SK-N-SH treated with all-trans-retinoic acid at 6 μM for 48 hours (cell line): ENCODE measurements at regions not wholly inside any gene's neighbourhood (a gene's known extent, or its start where the extent isn't known, plus 50 kb on each side); places are given as distances from the start of the nearest gene placed in this dataset.

Experiments used
- BACH2 ChIP-seq: fragments of 250-450 bp; sonication (Bioruptor Pico); IDR thresholded peaks from 2 replicates; pipeline ENCODE4 v1.9.0; 2021; ENCODE audit warnings: mild to moderate bottlenecking, borderline replicate concordance
- ESRRG ChIP-seq: fragments of 250-450 bp; sonication (Bioruptor Pico); IDR thresholded peaks from 2 replicates; pipeline ENCODE4 v1.6.1; 2021; ENCODE audit warnings: mild to moderate bottlenecking
- ISL1 ChIP-seq: fragments of 250-450 bp; sonication (Bioruptor Pico); IDR thresholded peaks from 2 replicates; pipeline ENCODE4 v2.1.2; 2022; ENCODE audit warnings: mild to moderate bottlenecking, moderate library complexity
- TOX ChIP-seq: fragments of 250-450 bp; sonication (Bioruptor Pico); IDR thresholded peaks from 2 replicates; pipeline ENCODE4 v1.8.0; 2021; ENCODE audit warnings: mild to moderate bottlenecking, moderate library complexity, borderline replicate concordance
- ZFP3 ChIP-seq: fragments of 250-450 bp; sonication (Bioruptor Pico); IDR thresholded peaks from 2 replicates; pipeline ENCODE4 v1.5.0; 2020; ENCODE audit warnings: mild to moderate bottlenecking, moderate library complexity
- ZNF565 ChIP-seq: fragments of 450-650 bp; formaldehyde crosslinking; conservative IDR thresholded peaks from 2 replicates; pipeline ENCODE4 v1.5.0; 2020; ENCODE audit warnings: low read depth, mild to moderate bottlenecking, moderate library complexity
- TF ChIP-seq, protein P1 (sequence below): fragments of 250-450 bp; sonication (Bioruptor Pico); IDR thresholded peaks from 2 replicates; pipeline ENCODE4 v1.8.0; 2020; ENCODE audit warnings: mild to moderate bottlenecking, moderate library complexity, borderline replicate concordance
- TF ChIP-seq, protein P2 (sequence below): fragments of 250-450 bp; sonication (Bioruptor Pico); IDR thresholded peaks from 2 replicates; pipeline ENCODE4 v1.8.0; 2021; ENCODE audit warnings: low read depth, mild to moderate bottlenecking, moderate library complexity, borderline replicate concordance
- TF ChIP-seq, protein P3 (sequence below): fragments of 250-450 bp; sonication (Bioruptor Pico); IDR thresholded peaks from 2 replicates; pipeline ENCODE4 v1.5.1; 2020; ENCODE audit warnings: low read depth, mild to moderate bottlenecking, moderate library complexity

DNA sequence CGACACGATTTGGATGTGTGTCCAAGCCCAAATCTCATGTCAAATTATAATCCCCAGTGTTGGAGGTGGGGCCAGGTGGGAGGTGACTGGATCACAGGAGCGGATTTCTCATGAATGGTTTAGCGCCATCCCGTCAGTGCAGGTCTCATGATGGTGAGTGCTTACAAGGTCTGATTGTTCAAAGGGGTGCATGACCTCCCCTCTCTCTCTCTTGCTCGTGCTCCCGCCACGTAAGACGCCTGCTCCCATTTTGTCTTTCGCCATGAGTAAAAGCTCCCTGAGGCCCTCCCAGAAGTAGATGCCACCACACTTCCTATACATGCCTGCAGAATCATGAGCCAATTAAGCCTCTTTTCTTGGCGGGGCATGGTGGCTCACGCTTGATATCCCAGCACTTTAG, 71.5 kb upstream of the NANOS1 start:
- TF ChIP-seq, protein P1, sequence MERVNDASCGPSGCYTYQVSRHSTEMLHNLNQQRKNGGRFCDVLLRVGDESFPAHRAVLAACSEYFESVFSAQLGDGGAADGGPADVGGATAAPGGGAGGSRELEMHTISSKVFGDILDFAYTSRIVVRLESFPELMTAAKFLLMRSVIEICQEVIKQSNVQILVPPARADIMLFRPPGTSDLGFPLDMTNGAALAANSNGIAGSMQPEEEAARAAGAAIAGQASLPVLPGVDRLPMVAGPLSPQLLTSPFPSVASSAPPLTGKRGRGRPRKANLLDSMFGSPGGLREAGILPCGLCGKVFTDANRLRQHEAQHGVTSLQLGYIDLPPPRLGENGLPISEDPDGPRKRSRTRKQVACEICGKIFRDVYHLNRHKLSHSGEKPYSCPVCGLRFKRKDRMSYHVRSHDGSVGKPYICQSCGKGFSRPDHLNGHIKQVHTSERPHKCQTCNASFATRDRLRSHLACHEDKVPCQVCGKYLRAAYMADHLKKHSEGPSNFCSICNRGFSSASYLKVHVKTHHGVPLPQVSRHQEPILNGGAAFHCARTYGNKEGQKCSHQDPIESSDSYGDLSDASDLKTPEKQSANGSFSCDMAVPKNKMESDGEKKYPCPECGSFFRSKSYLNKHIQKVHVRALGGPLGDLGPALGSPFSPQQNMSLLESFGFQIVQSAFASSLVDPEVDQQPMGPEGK (CRISPR knock-in tag), result no peak
- TF ChIP-seq TOX (CRISPR knock-in tag) (no peak), ZFP3 (no peak), ZNF565 (CRISPR knock-in tag) (no peak), ESRRG (no peak), ISL1 (no peak), BACH2 (CRISPR knock-in tag) (no peak)
- TF ChIP-seq, protein P2, sequence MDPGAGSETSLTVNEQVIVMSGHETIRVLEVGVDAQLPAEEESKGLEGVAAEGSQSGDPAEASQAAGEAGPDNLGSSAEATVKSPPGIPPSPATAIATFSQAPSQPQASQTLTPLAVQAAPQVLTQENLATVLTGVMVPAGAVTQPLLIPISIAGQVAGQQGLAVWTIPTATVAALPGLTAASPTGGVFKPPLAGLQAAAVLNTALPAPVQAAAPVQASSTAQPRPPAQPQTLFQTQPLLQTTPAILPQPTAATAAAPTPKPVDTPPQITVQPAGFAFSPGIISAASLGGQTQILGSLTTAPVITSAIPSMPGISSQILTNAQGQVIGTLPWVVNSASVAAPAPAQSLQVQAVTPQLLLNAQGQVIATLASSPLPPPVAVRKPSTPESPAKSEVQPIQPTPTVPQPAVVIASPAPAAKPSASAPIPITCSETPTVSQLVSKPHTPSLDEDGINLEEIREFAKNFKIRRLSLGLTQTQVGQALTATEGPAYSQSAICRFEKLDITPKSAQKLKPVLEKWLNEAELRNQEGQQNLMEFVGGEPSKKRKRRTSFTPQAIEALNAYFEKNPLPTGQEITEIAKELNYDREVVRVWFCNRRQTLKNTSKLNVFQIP, result no peak
- TF ChIP-seq, protein P3, sequence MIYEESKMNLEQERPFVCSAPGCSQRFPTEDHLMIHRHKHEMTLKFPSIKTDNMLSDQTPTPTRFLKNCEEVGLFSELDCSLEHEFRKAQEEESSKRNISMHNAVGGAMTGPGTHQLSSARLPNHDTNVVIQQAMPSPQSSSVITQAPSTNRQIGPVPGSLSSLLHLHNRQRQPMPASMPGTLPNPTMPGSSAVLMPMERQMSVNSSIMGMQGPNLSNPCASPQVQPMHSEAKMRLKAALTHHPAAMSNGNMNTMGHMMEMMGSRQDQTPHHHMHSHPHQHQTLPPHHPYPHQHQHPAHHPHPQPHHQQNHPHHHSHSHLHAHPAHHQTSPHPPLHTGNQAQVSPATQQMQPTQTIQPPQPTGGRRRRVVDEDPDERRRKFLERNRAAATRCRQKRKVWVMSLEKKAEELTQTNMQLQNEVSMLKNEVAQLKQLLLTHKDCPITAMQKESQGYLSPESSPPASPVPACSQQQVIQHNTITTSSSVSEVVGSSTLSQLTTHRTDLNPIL, result no peak
